Panc1 (cell line): ENCODE measurements at regions not wholly inside any gene's neighbourhood (a gene's known extent, or its start where the extent isn't known, plus 50 kb on each side); places are given as distances from the start of the nearest gene placed in this dataset.

Experiments
- ATAC-seq: fragments of 200-7000 bp; cut with Tn5 transposase; 2 replicates; pipeline ENCODE4 v1.9.1; 2020; ENCODE audit warnings: mild to moderate bottlenecking, moderate library complexity
- BruUV-seq: library from RNA; stranded (reverse); fragments of 400-500 nt; replicated peaks from 2 replicates; lab custom pipeline; 2021; lab: Mats Ljungman, UMichigan
- CTCF ChIA-PET: fragments of 300-600 bp; sonication (Branson Sonifier 250); formaldehyde crosslinking; loops from one replicate; lab custom pipeline; 2022; ENCODE audit warnings: antibody characterized with exemption; lab: Charles Lee
- POLR2A ChIA-PET: fragments of 300-600 bp; sonication (Branson Sonifier 250); formaldehyde crosslinking; loops from one replicate; lab custom pipeline; 2022; ENCODE audit warnings: antibody characterized with exemption; lab: Charles Lee
- DNase-seq: peaks from one replicate; pipeline ENCODE4 v3.0.0-alpha.2; 2010; ENCODE audit warnings: low read depth, low spot score
- H3K27ac ChIP-seq: 2 replicates; pipeline ENCODE4 v1.5.1; 2011; ENCODE audit warnings: mild to moderate bottlenecking, low read length, inconsistent platforms
- H3K27me3 ChIP-seq: fragments of 200-500 bp; sonication (Bioruptor generic); 2 replicates; pipeline ENCODE4 v1.6.0; 2014; ENCODE audit warnings: low read length, inconsistent platforms; ENCODE audit not compliant: control insufficient read depth, insufficient read depth
- H3K36me3 ChIP-seq: fragments of 200-500 bp; sonication (Bioruptor generic); 2 replicates; pipeline ENCODE4 v1.5.1; 2014; ENCODE audit warnings: inconsistent platforms, mild to moderate bottlenecking, low read length, moderate library complexity; ENCODE audit not compliant: control insufficient read depth, insufficient read depth
- H3K4me1 ChIP-seq: 2 replicates; pipeline ENCODE4 v1.5.1; 2011; ENCODE audit warnings: inconsistent platforms, mild to moderate bottlenecking, low read length, moderate library complexity; ENCODE audit not compliant: control insufficient read depth, insufficient read depth
- H3K4me3 ChIP-seq, 2 experiments: 2 replicates each; pipeline ENCODE4 v1.5.1; 2011 to 2012; ENCODE audit warnings: low read depth in 2 of 2, low read length in 2 of 2, mild to moderate bottlenecking in 2 of 2, inconsistent platforms in 1 of 2, moderate library complexity in 1 of 2
- H3K9me3 ChIP-seq: fragments of 200-500 bp; sonication (Bioruptor generic); 2 replicates; pipeline ENCODE4 v1.5.1; 2014; ENCODE audit warnings: low read depth, mild to moderate bottlenecking, inconsistent platforms, low read length, moderate library complexity; ENCODE audit not compliant: control insufficient read depth, insufficient read depth
- POLR2AphosphoS5 ChIP-seq: IDR thresholded peaks from 2 replicates; pipeline ENCODE4 v1.6.1; 2012; ENCODE audit warnings: mild to moderate bottlenecking, low read depth, low read length, moderate library complexity
- SIN3A ChIP-seq: IDR thresholded peaks from 2 replicates; pipeline ENCODE4 v1.6.1; 2012; ENCODE audit warnings: low read depth, mild to moderate bottlenecking, low read length, moderate library complexity, borderline replicate concordance; ENCODE audit not compliant: insufficient read depth
- TCF7L2 ChIP-seq: IDR thresholded peaks from 2 replicates; pipeline ENCODE4 v1.6.1; 2011; ENCODE audit warnings: mild to moderate bottlenecking, low read depth, low read length, inconsistent platforms
- in situ Hi-C: cut with HindIII; loops from 2 replicates; pipeline ENCODE4 v1.10.0; 2016; ENCODE audit warnings: low sequenced_read_pairs, low pct_unique_long_range_greater_than_20kb
- intact Hi-C: fragments of 100-400 bp; cut with micrococcal nuclease; formaldehyde crosslinking; loops from one replicate; pipeline ENCODE4 v1.10.0; 2022; ENCODE audit not compliant: unreplicated experiment
- TF ChIP-seq, protein P1 (sequence below): fragments of 450-650 bp; IDR thresholded peaks from 2 replicates; pipeline ENCODE4 v1.5.1; 2017; ENCODE audit warnings: mild to moderate bottlenecking
- TF ChIP-seq, protein P2 (sequence below), 2 experiments: IDR thresholded peaks; 2 replicates each; pipeline ENCODE4 v1.6.1; 2011 to 2012; ENCODE audit warnings: low read depth in 2 of 2, control low read depth in 1 of 2, low read length in 1 of 2, mild to moderate bottlenecking in 1 of 2, moderate library complexity in 1 of 2; ENCODE audit not compliant: insufficient read depth in 1 of 2

DNA sequence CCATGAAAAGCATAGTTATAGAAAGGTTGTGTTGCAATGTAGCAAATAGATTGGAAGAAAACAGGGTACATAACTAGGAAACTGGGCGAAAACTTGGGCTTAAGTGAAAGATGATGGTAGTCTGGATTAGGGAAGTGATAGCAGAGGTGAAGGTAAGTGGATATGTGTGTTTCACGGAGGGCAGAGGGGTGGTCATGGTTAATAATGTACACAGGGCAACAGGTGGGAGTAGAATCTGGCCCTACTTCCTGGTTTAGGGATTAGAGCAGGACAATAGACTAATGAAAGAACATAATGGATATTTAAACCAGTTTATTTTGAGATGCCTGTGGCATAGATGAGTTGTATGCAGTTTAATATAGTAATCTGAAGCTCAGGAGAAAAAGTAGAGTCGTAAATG, 257.3 kb upstream of the SPRY2 start:
- intact Hi-C loops: no loop called here
- Histone ChIP-seq H3K27ac (no peak overlapping the region), H3K4me3 (no peak overlapping the region), H3K27me3 (no peaks in the 10 kb centered on the region), H3K36me3 (no peaks in the 10 kb centered on the region), H3K4me1 (no peaks in the 10 kb centered on the region), H3K9me3 (no peaks in the 10 kb centered on the region)
- no TSS peak for BruUV-seq
- ChIA-PET POLR2A (interaction anchor here (0.6 kb wide), 1 partner anchor 61 kb away, joined by 6 read pairs; no protein-coding TSS in a partner anchor), CTCF (interaction anchor here (0.6 kb wide), 1 partner anchor 229 kb away, joined by 3 read pairs; no protein-coding TSS in a partner anchor)
- no peak for TF ChIP-seq POLR2AphosphoS5
- TF ChIP-seq, protein P1, sequence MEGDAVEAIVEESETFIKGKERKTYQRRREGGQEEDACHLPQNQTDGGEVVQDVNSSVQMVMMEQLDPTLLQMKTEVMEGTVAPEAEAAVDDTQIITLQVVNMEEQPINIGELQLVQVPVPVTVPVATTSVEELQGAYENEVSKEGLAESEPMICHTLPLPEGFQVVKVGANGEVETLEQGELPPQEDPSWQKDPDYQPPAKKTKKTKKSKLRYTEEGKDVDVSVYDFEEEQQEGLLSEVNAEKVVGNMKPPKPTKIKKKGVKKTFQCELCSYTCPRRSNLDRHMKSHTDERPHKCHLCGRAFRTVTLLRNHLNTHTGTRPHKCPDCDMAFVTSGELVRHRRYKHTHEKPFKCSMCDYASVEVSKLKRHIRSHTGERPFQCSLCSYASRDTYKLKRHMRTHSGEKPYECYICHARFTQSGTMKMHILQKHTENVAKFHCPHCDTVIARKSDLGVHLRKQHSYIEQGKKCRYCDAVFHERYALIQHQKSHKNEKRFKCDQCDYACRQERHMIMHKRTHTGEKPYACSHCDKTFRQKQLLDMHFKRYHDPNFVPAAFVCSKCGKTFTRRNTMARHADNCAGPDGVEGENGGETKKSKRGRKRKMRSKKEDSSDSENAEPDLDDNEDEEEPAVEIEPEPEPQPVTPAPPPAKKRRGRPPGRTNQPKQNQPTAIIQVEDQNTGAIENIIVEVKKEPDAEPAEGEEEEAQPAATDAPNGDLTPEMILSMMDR: no peak
- TF ChIP-seq, protein P2, sequence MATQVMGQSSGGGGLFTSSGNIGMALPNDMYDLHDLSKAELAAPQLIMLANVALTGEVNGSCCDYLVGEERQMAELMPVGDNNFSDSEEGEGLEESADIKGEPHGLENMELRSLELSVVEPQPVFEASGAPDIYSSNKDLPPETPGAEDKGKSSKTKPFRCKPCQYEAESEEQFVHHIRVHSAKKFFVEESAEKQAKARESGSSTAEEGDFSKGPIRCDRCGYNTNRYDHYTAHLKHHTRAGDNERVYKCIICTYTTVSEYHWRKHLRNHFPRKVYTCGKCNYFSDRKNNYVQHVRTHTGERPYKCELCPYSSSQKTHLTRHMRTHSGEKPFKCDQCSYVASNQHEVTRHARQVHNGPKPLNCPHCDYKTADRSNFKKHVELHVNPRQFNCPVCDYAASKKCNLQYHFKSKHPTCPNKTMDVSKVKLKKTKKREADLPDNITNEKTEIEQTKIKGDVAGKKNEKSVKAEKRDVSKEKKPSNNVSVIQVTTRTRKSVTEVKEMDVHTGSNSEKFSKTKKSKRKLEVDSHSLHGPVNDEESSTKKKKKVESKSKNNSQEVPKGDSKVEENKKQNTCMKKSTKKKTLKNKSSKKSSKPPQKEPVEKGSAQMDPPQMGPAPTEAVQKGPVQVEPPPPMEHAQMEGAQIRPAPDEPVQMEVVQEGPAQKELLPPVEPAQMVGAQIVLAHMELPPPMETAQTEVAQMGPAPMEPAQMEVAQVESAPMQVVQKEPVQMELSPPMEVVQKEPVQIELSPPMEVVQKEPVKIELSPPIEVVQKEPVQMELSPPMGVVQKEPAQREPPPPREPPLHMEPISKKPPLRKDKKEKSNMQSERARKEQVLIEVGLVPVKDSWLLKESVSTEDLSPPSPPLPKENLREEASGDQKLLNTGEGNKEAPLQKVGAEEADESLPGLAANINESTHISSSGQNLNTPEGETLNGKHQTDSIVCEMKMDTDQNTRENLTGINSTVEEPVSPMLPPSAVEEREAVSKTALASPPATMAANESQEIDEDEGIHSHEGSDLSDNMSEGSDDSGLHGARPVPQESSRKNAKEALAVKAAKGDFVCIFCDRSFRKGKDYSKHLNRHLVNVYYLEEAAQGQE (IDR thresholded peaks at IDR 0.05; ENCODE audit: insufficient read depth in 1 of 2, low read depth in 2 of 2, low read length in 1 of 2): no peak
- TF ChIP-seq TCF7L2: no peak
- no peak for TF ChIP-seq SIN3A
- no peak for ATAC-seq
- no peak for DNase-seq
- in situ Hi-C loops: no loop called here

DNA sequence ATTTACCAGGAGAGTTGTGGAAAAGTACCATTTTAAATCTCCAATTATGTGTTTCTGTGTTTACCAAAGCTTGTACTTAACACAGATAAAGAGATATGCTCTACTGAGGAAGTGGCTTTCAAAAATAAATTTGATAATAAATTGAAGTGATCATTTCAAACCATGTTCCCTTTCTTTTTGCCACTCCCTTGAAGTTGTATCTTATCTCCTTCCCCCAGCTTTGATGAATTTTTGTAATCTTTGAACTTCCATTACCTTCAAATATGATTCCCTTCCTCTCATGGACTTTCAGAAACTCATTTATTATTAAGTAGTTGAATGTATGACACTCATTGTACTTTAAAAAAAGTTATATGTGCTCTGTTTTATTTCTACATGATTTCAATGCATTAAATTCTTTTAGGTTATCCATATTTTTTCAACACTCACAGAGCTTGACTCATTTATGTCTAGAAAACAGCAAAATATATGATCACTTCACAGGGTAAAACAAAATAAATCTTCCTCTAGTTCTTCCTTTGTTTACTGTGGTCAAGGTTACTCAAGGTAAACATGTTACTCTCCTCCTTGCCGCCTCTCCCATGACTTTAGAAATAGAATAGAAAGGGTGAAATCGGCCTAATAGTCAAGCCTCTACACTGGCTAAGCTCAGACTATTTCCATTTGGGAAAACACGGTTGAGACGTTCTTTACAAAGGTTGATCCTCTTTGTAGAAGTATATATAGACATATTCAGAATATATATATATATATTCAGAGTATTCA, 251.2 kb upstream of the SPRY2 start:
- TF ChIP-seq, protein P2 (IDR thresholded peaks at IDR 0.05; ENCODE audit: insufficient read depth in 1 of 2, low read depth in 2 of 2, low read length in 1 of 2): no peak
- TF ChIP-seq SIN3A: no peak
- TF ChIP-seq, protein P1: no peak
- DNase-seq: no peak
- no peaks in the 10 kb centered on the region for H3K4me1 ChIP-seq

More for the DNA sequence above, 251.2 kb upstream of the SPRY2 start:
- no peaks in the 10 kb centered on the region for H3K9me3 ChIP-seq
- BruUV-seq: no TSS peak
- in situ Hi-C loops: no loop called here
- no peak overlapping the region for H3K4me3 ChIP-seq
- no peak for ATAC-seq
- intact Hi-C loops: no loop called here
- ChIA-PET POLR2A (no interaction called here), CTCF (no interaction called here)
- no peaks in the 10 kb centered on the region for H3K27me3 ChIP-seq
- H3K27ac ChIP-seq: no peak overlapping the region
- no peaks in the 10 kb centered on the region for H3K36me3 ChIP-seq
